AG04449 (cell line): ENCODE measurements at regions not wholly inside any gene's neighbourhood (a gene's known extent, or its start where the extent isn't known, plus 50 kb on each side); places are given as distances from the start of the nearest gene placed in this dataset.

ENCODE experiments used
- CTCF ChIA-PET: fragments of 350-600 bp; formaldehyde crosslinking; extraction: SDS; loops from one replicate; lab custom pipeline; 2021; ENCODE audit warnings: antibody characterized with exemption; lab: Yijun Ruan, JAX
- POLR2A ChIA-PET: fragments of 400-600, 350-600 bp; formaldehyde crosslinking; extraction: SDS; loops from one replicate; lab custom pipeline; 2020; ENCODE audit warnings: antibody characterized with exemption, inconsistent platforms; lab: Yijun Ruan, JAX
- DNase-seq: peaks from one replicate; pipeline ENCODE4 v3.0.0-alpha.2; 2010; ENCODE audit warnings: low read depth, low spot score
- H3K4me3 ChIP-seq: 2 replicates; pipeline ENCODE4 v1.5.1; 2011; ENCODE audit warnings: low read depth, mild to moderate bottlenecking, control low read depth, low read length
- TF ChIP-seq, protein P1 (sequence below): IDR thresholded peaks from one replicate; pipeline ENCODE4 v1.5.1; 2011; ENCODE audit warnings: mild to moderate bottlenecking, moderate library complexity, low read length, control low read depth, inconsistent platforms; ENCODE audit not compliant: insufficient read depth; ENCODE audit errors: missing control alignments

- CTCF ChIA-PET: no interaction called here
- no peak for DNase-seq
- POLR2A ChIA-PET: no interaction called here
- no peak overlapping the region for H3K4me3 ChIP-seq
- TF ChIP-seq, protein P1, sequence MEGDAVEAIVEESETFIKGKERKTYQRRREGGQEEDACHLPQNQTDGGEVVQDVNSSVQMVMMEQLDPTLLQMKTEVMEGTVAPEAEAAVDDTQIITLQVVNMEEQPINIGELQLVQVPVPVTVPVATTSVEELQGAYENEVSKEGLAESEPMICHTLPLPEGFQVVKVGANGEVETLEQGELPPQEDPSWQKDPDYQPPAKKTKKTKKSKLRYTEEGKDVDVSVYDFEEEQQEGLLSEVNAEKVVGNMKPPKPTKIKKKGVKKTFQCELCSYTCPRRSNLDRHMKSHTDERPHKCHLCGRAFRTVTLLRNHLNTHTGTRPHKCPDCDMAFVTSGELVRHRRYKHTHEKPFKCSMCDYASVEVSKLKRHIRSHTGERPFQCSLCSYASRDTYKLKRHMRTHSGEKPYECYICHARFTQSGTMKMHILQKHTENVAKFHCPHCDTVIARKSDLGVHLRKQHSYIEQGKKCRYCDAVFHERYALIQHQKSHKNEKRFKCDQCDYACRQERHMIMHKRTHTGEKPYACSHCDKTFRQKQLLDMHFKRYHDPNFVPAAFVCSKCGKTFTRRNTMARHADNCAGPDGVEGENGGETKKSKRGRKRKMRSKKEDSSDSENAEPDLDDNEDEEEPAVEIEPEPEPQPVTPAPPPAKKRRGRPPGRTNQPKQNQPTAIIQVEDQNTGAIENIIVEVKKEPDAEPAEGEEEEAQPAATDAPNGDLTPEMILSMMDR: no peak
Observed at GRCh38 chr13:104491916-104492315, 1425.7 kb upstream of the SLC10A2 start.

GRCh38 chr13:104487006-104487405, 1420.8 kb upstream of the SLC10A2 start:
- CTCF ChIA-PET: no interaction called here

GRCh38 chr13:104485571-104485970, 1419.4 kb upstream of the SLC10A2 start:
- CTCF ChIA-PET: no interaction called here

More at GRCh38 chr13:104487006-104487405, 1420.8 kb upstream of the SLC10A2 start:
- no peak for DNase-seq
- TF ChIP-seq, protein P1: no peak
- H3K4me3 ChIP-seq: no peak overlapping the region
- POLR2A ChIA-PET: no interaction called here

DNA sequence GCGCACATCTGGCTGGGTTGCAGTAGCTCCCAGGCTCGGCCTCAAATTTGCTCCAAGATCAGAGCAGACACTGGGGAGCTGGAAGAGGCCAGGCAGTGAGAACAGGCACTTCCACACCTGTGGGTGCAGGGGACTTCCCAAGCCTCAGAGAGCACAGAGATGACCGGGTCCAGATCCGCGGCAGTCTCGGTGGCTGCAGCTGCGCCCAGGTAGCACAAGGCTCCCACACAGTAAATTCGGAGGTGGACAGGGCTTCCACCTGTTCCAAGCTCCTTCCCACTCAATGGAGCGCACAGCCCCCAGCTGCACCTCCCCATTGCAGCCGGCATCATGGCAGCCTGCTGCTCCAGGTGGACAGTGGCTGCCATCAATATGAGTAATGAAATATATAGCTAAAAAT, 1417.4 kb upstream of the SLC10A2 start:
- DNase-seq: no peak
- TF ChIP-seq, protein P1: no peak
- CTCF ChIA-PET: no interaction called here
- POLR2A ChIA-PET: no interaction called here
- no peak overlapping the region for H3K4me3 ChIP-seq

More at GRCh38 chr13:104485571-104485970, 1419.4 kb upstream of the SLC10A2 start:
- no peak overlapping the region for H3K4me3 ChIP-seq
- TF ChIP-seq, protein P1: no peak
- POLR2A ChIA-PET: no interaction called here
- no peak for DNase-seq

DNA sequence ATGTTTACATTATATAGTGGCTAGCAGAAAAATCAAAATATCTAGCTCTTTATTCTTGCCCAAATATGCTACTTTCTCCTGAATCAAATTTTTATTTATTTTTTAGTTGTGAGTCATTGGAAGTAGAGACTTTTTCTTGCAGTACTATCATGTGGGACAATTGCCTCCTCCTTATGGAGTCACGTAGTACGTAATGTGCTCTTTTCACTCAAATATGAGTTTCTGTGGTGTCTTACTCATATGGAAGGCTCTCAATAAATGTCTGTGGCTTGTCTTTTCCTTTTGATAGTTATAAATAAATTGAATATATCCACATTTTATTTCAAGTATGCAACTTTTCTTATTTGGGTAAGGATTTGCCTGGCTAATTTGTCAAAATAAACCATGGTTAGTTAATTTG, 1411.0 kb upstream of the SLC10A2 start:
- H3K4me3 ChIP-seq: no peak overlapping the region
- POLR2A ChIA-PET: no interaction called here
- TF ChIP-seq, protein P1: no peak
- no peak for DNase-seq
- CTCF ChIA-PET: no interaction called here

- POLR2A ChIA-PET: no interaction called here
- CTCF ChIA-PET: no interaction called here
- no peak for DNase-seq
- H3K4me3 ChIP-seq: no peak overlapping the region
- TF ChIP-seq, protein P1: no peak
Observed at GRCh38 chr13:104473936-104474335, 1407.7 kb upstream of the SLC10A2 start.
